ENCODE measurements at regions not wholly inside any gene's neighbourhood (a gene's known extent, or its start where the extent isn't known, plus 50 kb on each side); places are given as distances from the start of the nearest gene placed in this dataset.

GRCh38 chr2:3022841-3023372 is 354.7 kb downstream of the EIPR1 start:
- intact Hi-C loops (cut with micrococcal nuclease) (no loop called here), dilution Hi-C loops (cut with HindIII; ENCODE audit: low sequenced_read_pairs, unreplicated experiment) (no loop called here), in situ Hi-C loops (cut with MboI; ENCODE audit: low sequenced_read_pairs) (no loop called here)
- Histone ChIP-seq H3K27ac (ENCODE audit: insufficient read depth, low read length) (no peak overlapping the region), H3K9me1 (ENCODE audit: insufficient read depth, low read length) (no peaks in the 10 kb centered on the region), H3K36me3 (ENCODE audit: control insufficient read depth, insufficient read depth, low read length) (no peaks in the 10 kb centered on the region), H3K9ac (ENCODE audit: low read depth, low read length) (no peak overlapping the region), H2BK20ac (ENCODE audit: low read depth, low read length) (no peak overlapping the region), H3K79me1 (ENCODE audit: low read depth in 1 of 2, low read length in 2 of 2) (no peaks in the 10 kb centered on the region), H3K27me3 (ENCODE audit: control insufficient read depth, insufficient read depth, low read length) (no peaks in the 10 kb centered on the region), H2BK120ac (ENCODE audit: low read depth, low read length) (no peak overlapping the region), H3K9me3 (ENCODE audit: control insufficient read depth, insufficient read depth, low read length) (peaks cover 33% of the 10 kb centered on the region), H3K23ac (ENCODE audit: low read depth, low read length) (no peak overlapping the region), H3K14ac (replicated peaks; ENCODE audit: low read depth, low read length) (no peak overlapping the region), H3K4me2 (ENCODE audit: low read depth, low read length) (no peak overlapping the region), H2BK5ac (ENCODE audit: low read depth, low read length, poor library complexity, severe bottlenecking) (no peak overlapping the region), H3K4me3 (ENCODE audit: insufficient read depth, low read depth, low read length) (no peak overlapping the region), H2BK15ac (ENCODE audit: low read depth, low read length) (no peak overlapping the region), H2AK5ac (ENCODE audit: low read depth, low read length) (no peak overlapping the region), H4K8ac (ENCODE audit: low read depth in 2 of 2, low read length in 2 of 2) (no peak overlapping the region), H4K20me1 (ENCODE audit: insufficient read depth, low read length) (no peaks in the 10 kb centered on the region), H4K5ac (ENCODE audit: low read depth, low read length) (no peak overlapping the region), H3K56ac (ENCODE audit: extremely low read depth, insufficient read depth, low read length) (no peak overlapping the region), H3K18ac (ENCODE audit: low read depth, low read length) (no peak overlapping the region), H4K91ac (ENCODE audit: insufficient read depth, low read depth, low read length) (no peak overlapping the region), H3K4me1 (ENCODE audit: control insufficient read depth, insufficient read depth, low read length) (no peaks in the 10 kb centered on the region), H3K4ac (ENCODE audit: low read depth, low read length) (no peak overlapping the region), H2AK9ac (replicated peaks; ENCODE audit: low read depth, low read length, poor library complexity) (no peak overlapping the region), H2AFZ (replicated peaks; ENCODE audit: low read length, poor library complexity) (no peak overlapping the region)
- 46% methylated on average over 2 of the region's 9 CpGs; no CpG with 5 or more reads in 1 of the 2 experiments for WGBS, 2 experiments (ENCODE audit: extremely low coverage in 2 of 2, insufficient read length in 1 of 2)
- ChIA-PET POLR2A (ENCODE audit: unreplicated experiment) (no interaction called here), CTCF (no interaction called here)
- TF ChIP-seq ELK1 (IDR thresholded peaks at IDR 0.05; ENCODE audit: borderline replicate concordance, low read depth, low read length), result no peak
- TF ChIP-seq CTCF (conservative IDR thresholded peaks at IDR 0.05; ENCODE audit: low read depth, low read length), result no peak
- TF ChIP-seq POLR2A (IDR thresholded peaks at IDR 0.05; ENCODE audit: low read depth, low read length), result no peak
- no peak for TF ChIP-seq MXI1 (IDR thresholded peaks at IDR 0.05; ENCODE audit: borderline replicate concordance, low read depth, low read length)
- no peak for TF ChIP-seq RCOR1 (IDR thresholded peaks at IDR 0.05; ENCODE audit: insufficient replicate concordance, low read length)
- TF ChIP-seq, protein P1, sequence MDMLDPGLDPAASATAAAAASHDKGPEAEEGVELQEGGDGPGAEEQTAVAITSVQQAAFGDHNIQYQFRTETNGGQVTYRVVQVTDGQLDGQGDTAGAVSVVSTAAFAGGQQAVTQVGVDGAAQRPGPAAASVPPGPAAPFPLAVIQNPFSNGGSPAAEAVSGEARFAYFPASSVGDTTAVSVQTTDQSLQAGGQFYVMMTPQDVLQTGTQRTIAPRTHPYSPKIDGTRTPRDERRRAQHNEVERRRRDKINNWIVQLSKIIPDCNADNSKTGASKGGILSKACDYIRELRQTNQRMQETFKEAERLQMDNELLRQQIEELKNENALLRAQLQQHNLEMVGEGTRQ (IDR thresholded peaks at IDR 0.05; ENCODE audit: low read depth, low read length), result no peak
- no peak for TF ChIP-seq NFE2L2 (IDR thresholded peaks at IDR 0.05; ENCODE audit: low read depth, low read length)
- no peak for TF ChIP-seq MAFK (IDR thresholded peaks at IDR 0.05; ENCODE audit: low read depth, low read length)
- no TSS peak for BruUV-seq (replicated peaks)
- no peak for ATAC-seq (ENCODE audit: low read depth)
- no peak for DNase-seq
